ENCODE measurements at regions not wholly inside any gene's neighbourhood (a gene's known extent, or its start where the extent isn't known, plus 50 kb on each side); places are given as distances from the start of the nearest gene placed in this dataset.
"Not testable (repeated sequence)": the region's sequence is repeated elsewhere in the genome, so short reads cannot be mapped to it uniquely, and the experiment has no call there.

DNA sequence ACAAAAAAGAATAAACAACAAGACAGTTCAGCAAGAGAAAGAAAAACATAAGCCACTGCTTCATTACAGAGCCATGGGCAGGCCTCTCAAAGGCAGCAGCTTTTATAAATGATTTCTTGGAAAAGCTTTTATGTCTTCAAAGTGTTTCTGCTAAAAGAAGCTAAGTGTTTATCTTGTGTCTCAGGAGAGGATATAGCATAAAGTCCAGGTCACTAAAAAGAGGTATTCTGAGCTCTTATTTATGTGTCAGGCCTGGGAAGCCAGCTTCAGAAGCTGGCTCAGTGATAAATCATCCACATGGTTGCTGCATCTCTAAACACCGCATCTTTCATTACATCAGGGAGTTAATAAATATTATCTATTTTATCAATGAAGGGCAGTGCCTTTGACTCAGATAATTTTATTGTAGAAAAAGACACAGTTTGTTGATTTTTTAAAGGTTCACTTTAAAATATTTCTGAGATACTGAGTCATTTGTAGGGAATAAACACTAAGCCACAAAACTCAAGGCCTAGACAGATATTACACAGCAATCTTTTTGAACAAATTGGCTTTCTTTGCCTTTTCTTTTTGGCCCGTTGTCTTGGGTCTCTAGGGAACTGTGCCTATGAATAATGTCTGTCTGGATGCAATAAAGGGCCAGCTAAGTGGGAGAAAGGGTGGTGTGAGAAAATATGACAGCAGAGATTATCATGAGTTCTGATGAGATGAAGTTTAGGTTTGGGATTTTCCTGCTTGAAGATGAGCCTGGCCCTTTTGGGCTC is 1086.6 kb downstream of the UQCRFS1 start:
- TF ChIP-seq YY1 (IDR thresholded peaks at IDR 0.05; ENCODE audit: insufficient read depth, insufficient read length) (no peak), SUZ12 (IDR thresholded peaks at IDR 0.05; ENCODE audit: extremely low read depth, insufficient read depth, insufficient read length) (no peak), ZNF274 (IDR thresholded peaks at IDR 0.05; ENCODE audit: low read depth, low read length) (no peak)
- no peak overlapping the region for H3K9ac ChIP-seq (ENCODE audit: insufficient read length, low read depth)
- no peaks in the 10 kb centered on the region for H3K9me3 ChIP-seq (ENCODE audit: insufficient read depth, low read length)
- H3K27me3 ChIP-seq (ENCODE audit: insufficient read depth, insufficient read length) = no peaks in the 10 kb centered on the region
- no peak for DNase-seq (ENCODE audit: low read depth, low spot score)
- no peak overlapping the region for H3K4me3 ChIP-seq (ENCODE audit: insufficient read length, low read depth)
- H3K36me3 ChIP-seq (ENCODE audit: insufficient read depth, insufficient read length, low read length) = no peaks in the 10 kb centered on the region
- H3K4me1 ChIP-seq (ENCODE audit: insufficient read depth, insufficient read length) = no peaks in the 10 kb centered on the region

DNA sequence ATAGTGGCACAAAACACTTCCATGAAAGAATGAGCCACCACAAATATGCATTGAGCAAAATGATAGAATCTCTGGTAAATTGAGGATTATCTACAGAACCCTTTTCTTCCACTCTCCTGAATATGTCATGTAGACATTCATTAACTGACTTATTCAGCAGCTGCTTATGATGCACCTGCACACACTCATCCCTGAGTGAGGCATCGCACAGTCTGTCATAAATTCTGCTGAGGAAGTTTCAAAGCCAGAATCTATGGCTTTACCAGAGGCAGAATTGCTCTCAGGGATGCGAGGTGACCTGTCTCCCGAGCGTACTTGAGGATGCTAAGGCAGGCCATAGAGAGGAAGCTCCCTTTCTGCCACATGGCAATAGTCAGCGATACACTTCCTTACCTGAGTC is 1090.2 kb downstream of the UQCRFS1 start:
- H3K9me3 ChIP-seq (ENCODE audit: insufficient read depth, low read length) = no peaks in the 10 kb centered on the region
- H3K4me1 ChIP-seq (ENCODE audit: insufficient read depth, insufficient read length) = no peaks in the 10 kb centered on the region
- TF ChIP-seq YY1 (IDR thresholded peaks at IDR 0.05; ENCODE audit: insufficient read depth, insufficient read length) (no peak), SUZ12 (IDR thresholded peaks at IDR 0.05; ENCODE audit: extremely low read depth, insufficient read depth, insufficient read length) (no peak), ZNF274 (IDR thresholded peaks at IDR 0.05; ENCODE audit: low read depth, low read length) (no peak)
- no peak for DNase-seq (ENCODE audit: low read depth, low spot score)
- H3K4me3 ChIP-seq (ENCODE audit: insufficient read length, low read depth) = no peak overlapping the region
- no peaks in the 10 kb centered on the region for H3K27me3 ChIP-seq (ENCODE audit: insufficient read depth, insufficient read length)
- H3K36me3 ChIP-seq (ENCODE audit: insufficient read depth, insufficient read length, low read length) = no peaks in the 10 kb centered on the region
- H3K9ac ChIP-seq (ENCODE audit: insufficient read length, low read depth) = no peak overlapping the region

- Histone ChIP-seq H3K27me3 (ENCODE audit: insufficient read depth, insufficient read length) (no peaks in the 10 kb centered on the region), H3K9ac (ENCODE audit: insufficient read length, low read depth) (no peak overlapping the region), H3K9me3 (ENCODE audit: insufficient read depth, low read length) (no peaks in the 10 kb centered on the region), H3K4me1 (ENCODE audit: insufficient read depth, insufficient read length) (no peaks in the 10 kb centered on the region), H3K36me3 (ENCODE audit: insufficient read depth, insufficient read length, low read length) (no peaks in the 10 kb centered on the region), H3K4me3 (ENCODE audit: insufficient read length, low read depth) (no peak overlapping the region)
- TF ChIP-seq SUZ12 (IDR thresholded peaks at IDR 0.05; ENCODE audit: extremely low read depth, insufficient read depth, insufficient read length) (no peak), YY1 (IDR thresholded peaks at IDR 0.05; ENCODE audit: insufficient read depth, insufficient read length) (no peak), ZNF274 (IDR thresholded peaks at IDR 0.05; ENCODE audit: low read depth, low read length) (no peak)
- no peak for DNase-seq (ENCODE audit: low read depth, low spot score)
Measured at GRCh38 chr19:28118235-28118634, 1094.7 kb downstream of the UQCRFS1 start.

GRCh38 chr19:28117143-28117542 is 1095.8 kb downstream of the UQCRFS1 start:
- no peaks in the 10 kb centered on the region for H3K36me3 ChIP-seq (ENCODE audit: insufficient read depth, insufficient read length, low read length)
- no peak overlapping the region for H3K9ac ChIP-seq (ENCODE audit: insufficient read length, low read depth)
- no peak for DNase-seq (ENCODE audit: low read depth, low spot score)
- H3K4me3 ChIP-seq (ENCODE audit: insufficient read length, low read depth) = no peak overlapping the region
- no peaks in the 10 kb centered on the region for H3K9me3 ChIP-seq (ENCODE audit: insufficient read depth, low read length)
- H3K4me1 ChIP-seq (ENCODE audit: insufficient read depth, insufficient read length) = no peaks in the 10 kb centered on the region
- no peaks in the 10 kb centered on the region for H3K27me3 ChIP-seq (ENCODE audit: insufficient read depth, insufficient read length)
- TF ChIP-seq ZNF274 (IDR thresholded peaks at IDR 0.05; ENCODE audit: low read depth, low read length) (no peak), YY1 (IDR thresholded peaks at IDR 0.05; ENCODE audit: insufficient read depth, insufficient read length) (no peak), SUZ12 (IDR thresholded peaks at IDR 0.05; ENCODE audit: extremely low read depth, insufficient read depth, insufficient read length) (no peak)

- not testable (repeated sequence) for H3K9ac ChIP-seq (ENCODE audit: insufficient read length, low read depth); H3K36me3 ChIP-seq (ENCODE audit: insufficient read depth, insufficient read length, low read length); H3K27me3 ChIP-seq (ENCODE audit: insufficient read depth, insufficient read length); H3K4me3 ChIP-seq (ENCODE audit: insufficient read length, low read depth); H3K9me3 ChIP-seq (ENCODE audit: insufficient read depth, low read length); DNase-seq (ENCODE audit: low read depth, low spot score); H3K4me1 ChIP-seq (ENCODE audit: insufficient read depth, insufficient read length)
Measured at GRCh38 chr19:28116379-28116778, 1096.6 kb downstream of the UQCRFS1 start.

- TF ChIP-seq ZNF274 (IDR thresholded peaks at IDR 0.05; ENCODE audit: low read depth, low read length) (no peak), SUZ12 (IDR thresholded peaks at IDR 0.05; ENCODE audit: extremely low read depth, insufficient read depth, insufficient read length) (no peak), YY1 (IDR thresholded peaks at IDR 0.05; ENCODE audit: insufficient read depth, insufficient read length) (no peak)
- H3K27me3 ChIP-seq (ENCODE audit: insufficient read depth, insufficient read length) = no peaks in the 10 kb centered on the region
- peaks cover 8% of the 10 kb centered on the region for H3K4me1 ChIP-seq (ENCODE audit: insufficient read depth, insufficient read length)
- peak; percentile 56 for DNase-seq (ENCODE audit: low read depth, low spot score)
- no peak overlapping the region for H3K9ac ChIP-seq (ENCODE audit: insufficient read length, low read depth)
- no peak overlapping the region for H3K4me3 ChIP-seq (ENCODE audit: insufficient read length, low read depth)
- H3K9me3 ChIP-seq (ENCODE audit: insufficient read depth, low read length) = no peaks in the 10 kb centered on the region
- no peaks in the 10 kb centered on the region for H3K36me3 ChIP-seq (ENCODE audit: insufficient read depth, insufficient read length, low read length)
Measured at GRCh38 chr19:28103921-28104320, 1109.0 kb downstream of the UQCRFS1 start.

DNA sequence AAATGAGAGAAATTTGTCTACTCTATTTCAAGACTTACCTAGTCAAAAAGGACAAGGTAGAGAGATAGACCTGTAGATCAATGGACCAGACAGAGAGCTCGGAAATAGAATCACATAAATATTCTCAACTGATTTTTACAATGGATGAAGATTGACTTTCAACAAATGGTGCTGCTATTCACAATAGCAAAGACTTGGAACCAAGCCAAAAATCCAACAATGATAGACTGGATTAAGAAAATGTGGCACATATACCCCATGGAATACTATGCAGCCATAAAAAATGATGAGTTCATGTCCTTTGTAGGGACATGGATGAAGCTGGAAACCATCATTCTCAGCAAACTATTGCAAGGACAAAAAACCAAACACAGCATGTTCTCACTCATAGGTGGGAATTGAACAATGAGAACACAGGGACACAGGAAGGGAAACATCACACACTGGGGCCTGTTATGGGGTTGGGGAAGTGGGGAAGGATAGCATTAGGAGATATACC is 1128.2 kb downstream of the UQCRFS1 start:
- not testable (repeated sequence) for DNase-seq (ENCODE audit: low read depth, low spot score); H3K9ac ChIP-seq (ENCODE audit: insufficient read length, low read depth); H3K4me3 ChIP-seq (ENCODE audit: insufficient read length, low read depth); H3K4me1 ChIP-seq (ENCODE audit: insufficient read depth, insufficient read length); H3K27me3 ChIP-seq (ENCODE audit: insufficient read depth, insufficient read length); H3K36me3 ChIP-seq (ENCODE audit: insufficient read depth, insufficient read length, low read length); H3K9me3 ChIP-seq (ENCODE audit: insufficient read depth, low read length)

Measured in NT2/D1 (cell line).